ENCODE measurements at regions not wholly inside any gene's neighbourhood (a gene's known extent, or its start where the extent isn't known, plus 50 kb on each side); places are given as distances from the start of the nearest gene placed in this dataset.
"Not testable (repeated sequence)": the region's sequence is repeated elsewhere in the genome, so short reads cannot be mapped to it uniquely, and the experiment has no call there.

- no peak for DNase-seq
- no peak for ATAC-seq
Measured at GRCh38 chr21:24514081-24514733, 1093.1 kb downstream of the MRPL39 start.

GRCh38 chr21:24509131-24509530, 1098.2 kb downstream of the MRPL39 start:
- DNase-seq: no peak
- no peak for ATAC-seq

- DNase-seq: no peak
Measured at GRCh38 chr21:24486973-24487372, 1120.3 kb downstream of the MRPL39 start.

GRCh38 chr21:24483361-24483760, 1123.9 kb downstream of the MRPL39 start:
- not testable (repeated sequence) for ATAC-seq, DNase-seq

More at GRCh38 chr21:24486973-24487372, 1120.3 kb downstream of the MRPL39 start:
- no peak for ATAC-seq

- no peak for DNase-seq
- no peak for ATAC-seq
Measured at GRCh38 chr21:24470852-24471251, 1136.4 kb downstream of the MRPL39 start.

GRCh38 chr21:24456358-24456757, 1150.9 kb downstream of the MRPL39 start:
- DNase-seq (no peak), ATAC-seq (no peak)

GRCh38 chr21:24450119-24450518, 1157.2 kb downstream of the MRPL39 start:
- ATAC-seq: no peak
- DNase-seq: no peak

- DNase-seq: no peak
Measured at GRCh38 chr21:24445517-24445916, 1161.8 kb downstream of the MRPL39 start.

GRCh38 chr21:24444736-24445135, 1162.5 kb downstream of the MRPL39 start:
- ATAC-seq: no peak
- DNase-seq: no peak

More at GRCh38 chr21:24445517-24445916, 1161.8 kb downstream of the MRPL39 start:
- no peak for ATAC-seq

- no peak for DNase-seq
- ATAC-seq: no peak
Measured at GRCh38 chr21:24436236-24436635, 1171.0 kb downstream of the MRPL39 start.

- ATAC-seq (peak; percentile 66), DNase-seq (peak; percentile 9)
Measured at GRCh38 chr21:24428591-24429199, 1178.6 kb downstream of the MRPL39 start.

GRCh38 chr21:24424776-24425175, 1182.5 kb downstream of the MRPL39 start:
- DNase-seq (no peak), ATAC-seq (no peak)

GRCh38 chr21:24423546-24423945, 1183.7 kb downstream of the MRPL39 start:
- ATAC-seq (no peak), DNase-seq (no peak)

- no peak for ATAC-seq
- no peak for DNase-seq
Measured at GRCh38 chr21:24420689-24421088, 1186.6 kb downstream of the MRPL39 start.

GRCh38 chr21:24419641-24420040, 1187.6 kb downstream of the MRPL39 start:
- not testable (repeated sequence) for DNase-seq, ATAC-seq

- no peak for ATAC-seq
- DNase-seq: no peak
Measured at GRCh38 chr21:24418671-24419070, 1188.6 kb downstream of the MRPL39 start.

GRCh38 chr21:24411429-24411828, 1195.9 kb downstream of the MRPL39 start:
- no peak for ATAC-seq
- no peak for DNase-seq

GRCh38 chr21:24403221-24403620, 1204.1 kb downstream of the MRPL39 start:
- ATAC-seq: no peak
- no peak for DNase-seq

- no peak for DNase-seq
- ATAC-seq: no peak
Measured at GRCh38 chr21:24395320-24395923, 1211.9 kb downstream of the MRPL39 start.

GRCh38 chr21:24375201-24375600, 1232.1 kb downstream of the MRPL39 start:
- ATAC-seq (peak; percentile 46), DNase-seq (peak; percentile 37)

- no peak for DNase-seq
- no peak for ATAC-seq
Measured at GRCh38 chr21:24372506-24372905, 1234.8 kb downstream of the MRPL39 start.

GRCh38 chr21:24369746-24370145, 1237.5 kb downstream of the MRPL39 start:
- no peak for DNase-seq

GRCh38 chr21:24369278-24369677, 1238.0 kb downstream of the MRPL39 start:
- no peak for ATAC-seq
- DNase-seq: no peak

More at GRCh38 chr21:24369746-24370145, 1237.5 kb downstream of the MRPL39 start:
- no peak for ATAC-seq
